ENCODE measurements at regions not wholly inside any gene's neighbourhood (a gene's known extent, or its start where the extent isn't known, plus 50 kb on each side); places are given as distances from the start of the nearest gene placed in this dataset.

DNA sequence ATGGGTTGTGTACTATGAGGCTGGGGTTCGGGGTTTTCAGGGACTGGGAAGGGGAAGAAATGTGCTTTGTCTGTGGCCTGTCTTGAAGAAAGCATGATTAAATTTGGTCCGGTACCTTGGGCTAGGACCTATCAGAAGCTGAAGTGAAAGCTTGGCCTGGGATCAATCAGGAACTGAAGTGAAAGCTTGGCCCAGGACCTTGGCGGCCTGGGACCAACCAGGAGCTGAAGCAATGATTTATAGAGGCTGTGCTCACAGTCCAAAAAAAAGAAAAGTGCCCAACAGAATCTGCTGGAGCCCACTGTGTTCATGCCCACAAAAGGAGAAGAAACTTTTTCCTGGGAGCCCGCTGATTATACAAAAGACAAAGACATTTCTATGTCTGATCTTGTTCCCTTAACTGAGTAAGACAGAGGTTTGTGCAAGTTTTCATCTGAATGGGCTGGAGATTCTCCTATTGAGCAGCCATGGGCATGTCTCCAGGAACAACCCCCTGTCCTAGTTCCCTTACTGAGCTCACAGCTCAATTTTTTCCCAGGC is 1427.9 kb downstream of the FAM133A start:
- TF ChIP-seq, protein P1, sequence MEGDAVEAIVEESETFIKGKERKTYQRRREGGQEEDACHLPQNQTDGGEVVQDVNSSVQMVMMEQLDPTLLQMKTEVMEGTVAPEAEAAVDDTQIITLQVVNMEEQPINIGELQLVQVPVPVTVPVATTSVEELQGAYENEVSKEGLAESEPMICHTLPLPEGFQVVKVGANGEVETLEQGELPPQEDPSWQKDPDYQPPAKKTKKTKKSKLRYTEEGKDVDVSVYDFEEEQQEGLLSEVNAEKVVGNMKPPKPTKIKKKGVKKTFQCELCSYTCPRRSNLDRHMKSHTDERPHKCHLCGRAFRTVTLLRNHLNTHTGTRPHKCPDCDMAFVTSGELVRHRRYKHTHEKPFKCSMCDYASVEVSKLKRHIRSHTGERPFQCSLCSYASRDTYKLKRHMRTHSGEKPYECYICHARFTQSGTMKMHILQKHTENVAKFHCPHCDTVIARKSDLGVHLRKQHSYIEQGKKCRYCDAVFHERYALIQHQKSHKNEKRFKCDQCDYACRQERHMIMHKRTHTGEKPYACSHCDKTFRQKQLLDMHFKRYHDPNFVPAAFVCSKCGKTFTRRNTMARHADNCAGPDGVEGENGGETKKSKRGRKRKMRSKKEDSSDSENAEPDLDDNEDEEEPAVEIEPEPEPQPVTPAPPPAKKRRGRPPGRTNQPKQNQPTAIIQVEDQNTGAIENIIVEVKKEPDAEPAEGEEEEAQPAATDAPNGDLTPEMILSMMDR (IDR thresholded peaks at IDR 0.05; ENCODE audit: control extremely low read depth in 1 of 3, insufficient read depth in 1 of 3, low read depth in 1 of 3, low read length in 3 of 3) = no peak
- no peak for TF ChIP-seq POLR2AphosphoS5 (IDR thresholded peaks at IDR 0.05; ENCODE audit: low read depth, low read length)
- no peak for TF ChIP-seq EZH2 (IDR thresholded peaks at IDR 0.05; ENCODE audit: low read depth, low read length, severe bottlenecking)
- TF ChIP-seq SRF (IDR thresholded peaks at IDR 0.05; ENCODE audit: low read depth, low read length) = no peak
- TF ChIP-seq, protein P2, sequence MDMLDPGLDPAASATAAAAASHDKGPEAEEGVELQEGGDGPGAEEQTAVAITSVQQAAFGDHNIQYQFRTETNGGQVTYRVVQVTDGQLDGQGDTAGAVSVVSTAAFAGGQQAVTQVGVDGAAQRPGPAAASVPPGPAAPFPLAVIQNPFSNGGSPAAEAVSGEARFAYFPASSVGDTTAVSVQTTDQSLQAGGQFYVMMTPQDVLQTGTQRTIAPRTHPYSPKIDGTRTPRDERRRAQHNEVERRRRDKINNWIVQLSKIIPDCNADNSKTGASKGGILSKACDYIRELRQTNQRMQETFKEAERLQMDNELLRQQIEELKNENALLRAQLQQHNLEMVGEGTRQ (IDR thresholded peaks at IDR 0.05; ENCODE audit: low read length) = no peak
- TF ChIP-seq, protein P3, sequence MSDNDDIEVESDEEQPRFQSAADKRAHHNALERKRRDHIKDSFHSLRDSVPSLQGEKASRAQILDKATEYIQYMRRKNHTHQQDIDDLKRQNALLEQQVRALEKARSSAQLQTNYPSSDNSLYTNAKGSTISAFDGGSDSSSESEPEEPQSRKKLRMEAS (IDR thresholded peaks at IDR 0.05) = no peak
- no peak for TF ChIP-seq CHD1 (IDR thresholded peaks at IDR 0.05; ENCODE audit: low read depth, low read length)
- TF ChIP-seq ZNF274 (IDR thresholded peaks at IDR 0.05; ENCODE audit: borderline replicate concordance, extremely low read depth, low read length) = no peak
- TF ChIP-seq, protein P4, sequence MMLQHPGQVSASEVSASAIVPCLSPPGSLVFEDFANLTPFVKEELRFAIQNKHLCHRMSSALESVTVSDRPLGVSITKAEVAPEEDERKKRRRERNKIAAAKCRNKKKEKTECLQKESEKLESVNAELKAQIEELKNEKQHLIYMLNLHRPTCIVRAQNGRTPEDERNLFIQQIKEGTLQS (IDR thresholded peaks at IDR 0.05; ENCODE audit: insufficient read depth, low read depth, low read length) = no peak

Measured in H1 (cell line).